HEK293 (cell line): ENCODE measurements at regions not wholly inside any gene's neighbourhood (a gene's known extent, or its start where the extent isn't known, plus 50 kb on each side); places are given as distances from the start of the nearest gene placed in this dataset.

Source experiments
- CTCF ChIA-PET: fragments of 350-600 bp; formaldehyde crosslinking; extraction: SDS; loops from one replicate; lab custom pipeline; 2021; ENCODE audit warnings: antibody characterized with exemption; lab: Yijun Ruan, JAX
- POLR2A ChIA-PET: fragments of 300-600 bp; formaldehyde crosslinking; extraction: SDS; loops from one replicate; lab custom pipeline; 2020; ENCODE audit warnings: antibody characterized with exemption, inconsistent platforms; lab: Yijun Ruan, JAX
- H3K27ac ChIP-seq: fragments of 200-500 bp; sonication (Bioruptor generic); 2 replicates; pipeline ENCODE4 v1.5.1; 2014; ENCODE audit warnings: low read depth, low read length, control low read depth, inconsistent platforms; ENCODE audit errors: extremely low read depth
- H3K36me3 ChIP-seq, 2 experiments: fragments of 200-500 bp in 1 of 2; sonication (Bioruptor generic) in 1 of 2; 1 replicate in 1 of 2; 2 replicates in 1 of 2; pipeline ENCODE4 v1.5.1; 2014 to 2017; ENCODE audit warnings: inconsistent platforms in 2 of 2, low read length in 2 of 2; ENCODE audit not compliant: control insufficient read depth in 2 of 2, insufficient read depth in 1 of 2
- H3K4me1 ChIP-seq: fragments of 200-500 bp; sonication (Bioruptor generic); 2 replicates; pipeline ENCODE4 v1.5.1; 2014; ENCODE audit warnings: mild to moderate bottlenecking, low read length, inconsistent platforms; ENCODE audit not compliant: control insufficient read depth, insufficient read depth
- H3K4me3 ChIP-seq: 2 replicates; pipeline ENCODE4 v1.5.1; 2011; ENCODE audit warnings: low read depth, mild to moderate bottlenecking, control low read depth, low read length, moderate library complexity
- H3K9me3 ChIP-seq: fragments of 200-500 bp; sonication (Bioruptor generic); 2 replicates; pipeline ENCODE4 v1.5.1; 2014; ENCODE audit warnings: low read depth, low read length, inconsistent platforms; ENCODE audit not compliant: control insufficient read depth, insufficient read depth
- KLF10 ChIP-seq: fragments of 450-650 bp; IDR thresholded peaks from 2 replicates; pipeline ENCODE4 v1.5.1; 2018; ENCODE audit warnings: missing biosample characterization, mild to moderate bottlenecking, missing genetic modification characterization
- KLF8 ChIP-seq: fragments of 450-650 bp; formaldehyde crosslinking; IDR thresholded peaks from 2 replicates; pipeline ENCODE4 v1.5.1; 2016; ENCODE audit warnings: missing biosample characterization, missing genetic modification characterization
- MYNN ChIP-seq: fragments of 450-650 bp; formaldehyde crosslinking; IDR thresholded peaks from 2 replicates; pipeline ENCODE4 v1.5.1; 2016; ENCODE audit warnings: missing biosample characterization, missing genetic modification characterization, borderline replicate concordance
- PRDM1 ChIP-seq: fragments of 450-650 bp; formaldehyde crosslinking; IDR thresholded peaks from 2 replicates; pipeline ENCODE4; 2016; ENCODE audit warnings: missing biosample characterization, missing genetic modification characterization
- PRDM6 ChIP-seq: fragments of 450-650 bp; formaldehyde crosslinking; IDR thresholded peaks from 2 replicates; pipeline ENCODE4 v1.5.1; 2017; ENCODE audit warnings: missing biosample characterization, missing genetic modification characterization
- SALL2 ChIP-seq: fragments of 450-650 bp; formaldehyde crosslinking; IDR thresholded peaks from 2 replicates; pipeline ENCODE4 v1.5.0; 2017; ENCODE audit warnings: missing biosample characterization, mild to moderate bottlenecking, missing genetic modification characterization, borderline replicate concordance
- ZBTB1 ChIP-seq: fragments of 450-650 bp; formaldehyde crosslinking; IDR thresholded peaks from 2 replicates; pipeline ENCODE4 v1.5.1; 2016; ENCODE audit warnings: missing biosample characterization, missing genetic modification characterization
- ZBTB7A ChIP-seq: fragments of 450-650 bp; formaldehyde crosslinking; IDR thresholded peaks from 2 replicates; pipeline ENCODE4 v1.5.1; 2016; ENCODE audit warnings: low read depth, missing biosample characterization, missing genetic modification characterization
- ZNF10 ChIP-seq: fragments of 450-650 bp; formaldehyde crosslinking; IDR thresholded peaks from 2 replicates; pipeline ENCODE4 v1.5.1; 2017; ENCODE audit warnings: missing biosample characterization, missing genetic modification characterization
- ZNF146 ChIP-seq: fragments of 450-650 bp; formaldehyde crosslinking; IDR thresholded peaks from 2 replicates; pipeline ENCODE4 v1.5.1; 2016; ENCODE audit warnings: missing biosample characterization, missing genetic modification characterization
- ZNF239 ChIP-seq: fragments of 450-650 bp; formaldehyde crosslinking; IDR thresholded peaks from 2 replicates; pipeline ENCODE4 v1.5.1; 2016; ENCODE audit warnings: missing biosample characterization, missing genetic modification characterization
- ZNF248 ChIP-seq: fragments of 450-650 bp; formaldehyde crosslinking; IDR thresholded peaks from 2 replicates; pipeline ENCODE4 v1.5.1; 2017; ENCODE audit warnings: missing biosample characterization, missing genetic modification characterization
- ZNF274 ChIP-seq, 2 experiments: fragments of 200-500 bp in 1 of 2; fragments of 450-650 bp in 1 of 2; sonication (Bioruptor generic) in 1 of 2; formaldehyde crosslinking in 1 of 2; IDR thresholded peaks; 2 replicates each; pipeline versions ENCODE4 v1.5.1 to v1.6.1; 2014 to 2016; ENCODE audit warnings: borderline replicate concordance in 1 of 2, inconsistent platforms in 1 of 2, low read length in 1 of 2, missing biosample characterization in 1 of 2, missing genetic modification characterization in 1 of 2
- ZNF341 ChIP-seq: fragments of 450-650 bp; formaldehyde crosslinking; IDR thresholded peaks from 2 replicates; pipeline ENCODE4; 2016; ENCODE audit warnings: low read depth, missing biosample characterization, missing genetic modification characterization
- ZNF391 ChIP-seq: fragments of 450-650 bp; formaldehyde crosslinking; IDR thresholded peaks from 2 replicates; pipeline ENCODE4 v1.5.1; 2016; ENCODE audit warnings: low read depth, missing biosample characterization, missing genetic modification characterization, borderline replicate concordance
- ZNF394 ChIP-seq: fragments of 450-650 bp; formaldehyde crosslinking; IDR thresholded peaks from 2 replicates; pipeline ENCODE4 v1.5.1; 2016; ENCODE audit warnings: missing biosample characterization, missing genetic modification characterization, mild to moderate bottlenecking, moderate library complexity, borderline replicate concordance
- ZNF48 ChIP-seq: fragments of 450-650 bp; formaldehyde crosslinking; IDR thresholded peaks from 2 replicates; pipeline ENCODE4 v1.5.1; 2016; ENCODE audit warnings: missing biosample characterization, missing genetic modification characterization
- ZNF621 ChIP-seq: fragments of 450-650 bp; formaldehyde crosslinking; IDR thresholded peaks from 2 replicates; pipeline ENCODE4 v1.5.1; 2017; ENCODE audit warnings: missing biosample characterization, missing genetic modification characterization
- ZNF654 ChIP-seq: fragments of 450-650 bp; formaldehyde crosslinking; IDR thresholded peaks from 2 replicates; pipeline ENCODE4 v1.5.1; 2016; ENCODE audit warnings: low read depth, missing biosample characterization, missing genetic modification characterization
- ZNF777 ChIP-seq: fragments of 450-650 bp; formaldehyde crosslinking; IDR thresholded peaks from 2 replicates; pipeline ENCODE4 v1.5.1; 2017; ENCODE audit warnings: missing biosample characterization, missing genetic modification characterization, borderline replicate concordance
- ZNF785 ChIP-seq: fragments of 450-650 bp; formaldehyde crosslinking; IDR thresholded peaks from 2 replicates; pipeline ENCODE4 v1.5.1; 2016; ENCODE audit warnings: missing biosample characterization, missing genetic modification characterization
- ZSCAN18 ChIP-seq: fragments of 450-650 bp; formaldehyde crosslinking; IDR thresholded peaks from 2 replicates; pipeline ENCODE4 v1.5.1; 2016; ENCODE audit warnings: missing biosample characterization, missing genetic modification characterization
- TF ChIP-seq, protein P1 (sequence below): IDR thresholded peaks from 2 replicates; pipeline ENCODE4 v1.6.1; 2011; ENCODE audit warnings: mild to moderate bottlenecking, low read depth, low read length, borderline replicate concordance
- TF ChIP-seq, protein P2 (sequence below): fragments of 450-650 bp; formaldehyde crosslinking; IDR thresholded peaks from 2 replicates; pipeline ENCODE4 v1.5.0; 2017; ENCODE audit warnings: missing biosample characterization, missing genetic modification characterization, borderline replicate concordance
- TF ChIP-seq, protein P3 (sequence below): fragments of 450-650 bp; formaldehyde crosslinking; IDR thresholded peaks from 2 replicates; pipeline ENCODE4 v1.5.1; 2016; ENCODE audit warnings: missing biosample characterization, missing genetic modification characterization

GRCh38 chr15:25236143-25236860 lies 202.5 kb downstream of the UBE3A start (continued):
- TF ChIP-seq, protein P1, sequence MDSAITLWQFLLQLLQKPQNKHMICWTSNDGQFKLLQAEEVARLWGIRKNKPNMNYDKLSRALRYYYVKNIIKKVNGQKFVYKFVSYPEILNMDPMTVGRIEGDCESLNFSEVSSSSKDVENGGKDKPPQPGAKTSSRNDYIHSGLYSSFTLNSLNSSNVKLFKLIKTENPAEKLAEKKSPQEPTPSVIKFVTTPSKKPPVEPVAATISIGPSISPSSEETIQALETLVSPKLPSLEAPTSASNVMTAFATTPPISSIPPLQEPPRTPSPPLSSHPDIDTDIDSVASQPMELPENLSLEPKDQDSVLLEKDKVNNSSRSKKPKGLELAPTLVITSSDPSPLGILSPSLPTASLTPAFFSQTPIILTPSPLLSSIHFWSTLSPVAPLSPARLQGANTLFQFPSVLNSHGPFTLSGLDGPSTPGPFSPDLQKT = no peak
- no peak for TF ChIP-seq ZNF777 (tag by site-specific recombination)
- no peak for TF ChIP-seq ZNF654 (tag by site-specific recombination)
- TF ChIP-seq, protein P2, sequence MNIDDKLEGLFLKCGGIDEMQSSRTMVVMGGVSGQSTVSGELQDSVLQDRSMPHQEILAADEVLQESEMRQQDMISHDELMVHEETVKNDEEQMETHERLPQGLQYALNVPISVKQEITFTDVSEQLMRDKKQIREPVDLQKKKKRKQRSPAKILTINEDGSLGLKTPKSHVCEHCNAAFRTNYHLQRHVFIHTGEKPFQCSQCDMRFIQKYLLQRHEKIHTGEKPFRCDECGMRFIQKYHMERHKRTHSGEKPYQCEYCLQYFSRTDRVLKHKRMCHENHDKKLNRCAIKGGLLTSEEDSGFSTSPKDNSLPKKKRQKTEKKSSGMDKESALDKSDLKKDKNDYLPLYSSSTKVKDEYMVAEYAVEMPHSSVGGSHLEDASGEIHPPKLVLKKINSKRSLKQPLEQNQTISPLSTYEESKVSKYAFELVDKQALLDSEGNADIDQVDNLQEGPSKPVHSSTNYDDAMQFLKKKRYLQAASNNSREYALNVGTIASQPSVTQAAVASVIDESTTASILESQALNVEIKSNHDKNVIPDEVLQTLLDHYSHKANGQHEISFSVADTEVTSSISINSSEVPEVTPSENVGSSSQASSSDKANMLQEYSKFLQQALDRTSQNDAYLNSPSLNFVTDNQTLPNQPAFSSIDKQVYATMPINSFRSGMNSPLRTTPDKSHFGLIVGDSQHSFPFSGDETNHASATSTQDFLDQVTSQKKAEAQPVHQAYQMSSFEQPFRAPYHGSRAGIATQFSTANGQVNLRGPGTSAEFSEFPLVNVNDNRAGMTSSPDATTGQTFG (tag by site-specific recombination) = no peak
- no peak for TF ChIP-seq ZNF274 (IDR thresholded peaks at IDR 0.05; ENCODE audit: low read length)
- no peak for TF ChIP-seq ZNF274 (tag by site-specific recombination; IDR thresholded peaks at IDR 0.05; ENCODE audit: borderline replicate concordance)

DNA sequence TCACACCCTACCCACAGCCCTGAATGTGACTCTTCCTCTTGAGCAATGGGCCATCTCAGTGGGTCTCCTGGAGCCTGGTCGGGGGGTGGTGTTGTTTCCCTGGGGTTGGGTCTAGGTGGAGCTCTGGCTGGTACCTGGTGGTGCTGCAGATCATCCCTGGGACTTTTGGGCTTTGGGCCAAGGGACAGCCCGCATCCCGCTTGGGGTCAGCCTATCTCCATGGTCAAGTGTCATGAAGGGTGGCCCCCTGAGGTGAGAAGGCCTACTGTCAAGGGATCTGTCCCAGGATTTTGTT lies 202.0 kb downstream of the UBE3A start:
- Histone ChIP-seq H3K4me1 (no peaks in the 10 kb centered on the region), H3K27ac (no peak overlapping the region)
- no peak for TF ChIP-seq PRDM1 (tag by site-specific recombination)
- TF ChIP-seq ZNF341 (tag by site-specific recombination) = no peak
- no peak for TF ChIP-seq SALL2 (tag by site-specific recombination)
- TF ChIP-seq ZNF785 (tag by site-specific recombination) = no peak
- TF ChIP-seq ZNF239 (tag by site-specific recombination) = no peak
- TF ChIP-seq PRDM6 (tag by site-specific recombination) = no peak
- no peak for TF ChIP-seq MYNN (tag by site-specific recombination)
- TF ChIP-seq ZNF48 (tag by site-specific recombination) = no peak
- TF ChIP-seq ZNF248 = no peak
- TF ChIP-seq KLF8 (tag by site-specific recombination) = no peak
- TF ChIP-seq ZNF391 (tag by site-specific recombination) = no peak
- TF ChIP-seq ZBTB1 (tag by site-specific recombination) = no peak
- no peak for TF ChIP-seq ZBTB7A (tag by site-specific recombination)
- no peak for TF ChIP-seq ZSCAN18
- no peak for TF ChIP-seq KLF10 (tag by site-specific recombination)
- no peak for TF ChIP-seq ZNF621
- no peak for TF ChIP-seq ZNF394
- TF ChIP-seq ZNF10 (tag by site-specific recombination) = no peak
- TF ChIP-seq ZNF146 (tag by site-specific recombination) = no peak
- TF ChIP-seq, protein P3, sequence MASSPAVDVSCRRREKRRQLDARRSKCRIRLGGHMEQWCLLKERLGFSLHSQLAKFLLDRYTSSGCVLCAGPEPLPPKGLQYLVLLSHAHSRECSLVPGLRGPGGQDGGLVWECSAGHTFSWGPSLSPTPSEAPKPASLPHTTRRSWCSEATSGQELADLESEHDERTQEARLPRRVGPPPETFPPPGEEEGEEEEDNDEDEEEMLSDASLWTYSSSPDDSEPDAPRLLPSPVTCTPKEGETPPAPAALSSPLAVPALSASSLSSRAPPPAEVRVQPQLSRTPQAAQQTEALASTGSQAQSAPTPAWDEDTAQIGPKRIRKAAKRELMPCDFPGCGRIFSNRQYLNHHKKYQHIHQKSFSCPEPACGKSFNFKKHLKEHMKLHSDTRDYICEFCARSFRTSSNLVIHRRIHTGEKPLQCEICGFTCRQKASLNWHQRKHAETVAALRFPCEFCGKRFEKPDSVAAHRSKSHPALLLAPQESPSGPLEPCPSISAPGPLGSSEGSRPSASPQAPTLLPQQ (tag by site-specific recombination) = no peak
- TF ChIP-seq, all 188 proteins: peak for 0
- Histone ChIP-seq H3K9me3 (no peaks in the 10 kb centered on the region), H3K4me3 (no peak overlapping the region), H3K36me3 (no peaks in the 10 kb centered on the region)
- ChIA-PET CTCF (no interaction called here), POLR2A (no interaction called here)
